ENCODE measurements at regions not wholly inside any gene's neighbourhood (a gene's known extent, or its start where the extent isn't known, plus 50 kb on each side); places are given as distances from the start of the nearest gene placed in this dataset.

DNA sequence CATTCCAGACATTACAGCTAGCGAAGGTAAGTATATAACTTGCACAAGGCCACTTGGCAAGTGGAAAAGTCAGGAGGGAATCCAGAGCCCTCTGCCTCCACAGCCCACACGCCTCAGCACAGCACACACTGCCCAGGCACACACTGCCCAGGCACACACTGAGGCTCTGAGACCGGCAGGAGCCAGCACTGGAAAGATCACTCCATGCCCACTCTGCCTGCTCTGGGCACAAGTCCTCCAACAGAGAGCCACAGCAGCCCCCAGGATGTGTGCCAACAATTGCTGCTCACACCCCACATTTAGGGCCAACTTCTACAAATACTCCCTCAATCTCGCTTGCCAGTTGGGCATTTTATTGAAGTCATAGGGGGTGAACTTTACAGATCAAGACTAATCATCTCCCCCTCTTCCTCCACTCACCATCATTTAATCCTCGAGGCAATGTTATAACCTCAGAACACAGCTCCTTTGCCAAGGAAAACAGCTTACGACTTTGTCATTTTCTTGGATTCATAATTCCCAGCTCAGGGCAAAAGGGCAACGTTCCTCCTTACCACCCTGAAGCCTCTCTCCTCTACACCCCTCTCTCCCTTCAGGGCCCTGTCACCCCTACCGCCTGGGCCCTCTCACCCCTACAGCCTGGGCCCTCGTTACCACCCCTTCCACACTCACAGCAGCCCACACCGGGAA, 53.0 kb upstream of the TPM1 start:
- DNase-seq (ENCODE audit: low read depth in 3 of 3, low spot score in 1 of 3): no peak

DNA sequence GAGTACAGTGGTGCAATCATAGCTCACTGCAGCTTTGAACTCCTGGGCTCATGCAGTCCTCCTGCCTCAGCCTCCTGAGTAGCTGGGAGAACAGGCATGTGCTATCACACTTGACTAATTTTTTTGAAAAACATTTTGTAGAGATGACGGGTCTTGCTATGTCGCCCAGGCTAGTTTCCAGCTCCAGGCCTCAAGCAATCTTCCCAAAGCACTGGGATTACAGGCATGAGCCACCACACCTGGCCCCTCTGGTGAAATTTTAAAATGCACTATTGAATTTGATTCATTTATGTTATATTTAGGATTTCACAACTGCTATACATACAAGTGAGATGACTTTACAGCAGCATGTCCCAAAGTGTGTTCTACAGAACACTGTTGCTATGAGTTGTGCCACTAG, 50.8 kb upstream of the TPM1 start:
- no peak for DNase-seq (ENCODE audit: low read depth in 3 of 3, low spot score in 1 of 3)

DNA sequence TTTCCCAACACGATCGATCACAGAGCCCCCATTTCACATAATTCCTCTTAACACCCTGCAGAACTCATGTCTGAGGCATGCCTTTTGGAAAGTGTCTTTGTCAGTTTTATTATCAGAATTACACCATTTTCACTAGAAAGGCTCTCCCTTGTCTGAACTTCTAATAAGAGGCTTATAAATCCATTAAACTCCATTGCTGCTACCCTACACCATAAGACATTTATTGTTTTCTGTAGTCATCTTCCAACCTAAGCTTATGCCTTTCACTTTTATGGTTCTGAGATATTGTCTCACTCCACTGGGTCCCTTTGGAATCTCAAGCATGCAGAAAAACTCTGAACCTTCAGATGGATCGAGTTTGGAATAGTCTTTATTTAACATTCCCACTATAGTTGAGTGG, 50.2 kb upstream of the TPM1 start:
- DNase-seq (ENCODE audit: low read depth in 3 of 3, low spot score in 1 of 3): no peak

Measured in stimulated activated CD4-positive, alpha-beta T cell treated with anti-CD3 and anti-CD28 coated beads, TNF-alpha, amount 100 ng/mL, for 1 hour (primary cell).